CD4-positive, alpha-beta T cell treated with Interferon gamma for 1 hour (primary cell): ENCODE measurements at regions not wholly inside any gene's neighbourhood (a gene's known extent, or its start where the extent isn't known, plus 50 kb on each side); places are given as distances from the start of the nearest gene placed in this dataset.
"Not testable (repeated sequence)": the region's sequence is repeated elsewhere in the genome, so short reads cannot be mapped to it uniquely, and the experiment has no call there.

Source experiments
- DNase-seq: peaks from one replicate; pipeline ENCODE4 v3.0.0-alpha.2; 2020

DNA sequence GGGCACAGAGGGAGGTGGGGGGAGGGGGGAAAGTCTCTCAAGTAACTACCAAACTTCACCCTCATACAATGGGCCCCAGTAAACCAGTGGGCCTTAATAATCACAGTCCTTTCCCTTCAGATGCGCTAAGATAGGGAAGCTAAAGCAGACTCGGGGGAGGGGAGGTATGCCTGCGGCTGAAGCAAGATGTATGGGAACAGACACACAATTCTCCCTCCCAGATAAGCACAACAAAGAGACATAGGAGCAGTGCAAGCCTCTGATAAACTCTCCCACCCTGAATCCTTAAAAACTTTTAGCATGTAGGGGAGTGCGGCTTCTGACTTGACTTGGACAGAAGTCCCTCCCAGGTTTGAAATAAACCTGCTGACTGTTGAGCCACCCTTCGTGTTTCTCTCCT lies 54.7 kb downstream of the PROP1 start:
- DNase-seq, result not testable (repeated sequence)

DNA sequence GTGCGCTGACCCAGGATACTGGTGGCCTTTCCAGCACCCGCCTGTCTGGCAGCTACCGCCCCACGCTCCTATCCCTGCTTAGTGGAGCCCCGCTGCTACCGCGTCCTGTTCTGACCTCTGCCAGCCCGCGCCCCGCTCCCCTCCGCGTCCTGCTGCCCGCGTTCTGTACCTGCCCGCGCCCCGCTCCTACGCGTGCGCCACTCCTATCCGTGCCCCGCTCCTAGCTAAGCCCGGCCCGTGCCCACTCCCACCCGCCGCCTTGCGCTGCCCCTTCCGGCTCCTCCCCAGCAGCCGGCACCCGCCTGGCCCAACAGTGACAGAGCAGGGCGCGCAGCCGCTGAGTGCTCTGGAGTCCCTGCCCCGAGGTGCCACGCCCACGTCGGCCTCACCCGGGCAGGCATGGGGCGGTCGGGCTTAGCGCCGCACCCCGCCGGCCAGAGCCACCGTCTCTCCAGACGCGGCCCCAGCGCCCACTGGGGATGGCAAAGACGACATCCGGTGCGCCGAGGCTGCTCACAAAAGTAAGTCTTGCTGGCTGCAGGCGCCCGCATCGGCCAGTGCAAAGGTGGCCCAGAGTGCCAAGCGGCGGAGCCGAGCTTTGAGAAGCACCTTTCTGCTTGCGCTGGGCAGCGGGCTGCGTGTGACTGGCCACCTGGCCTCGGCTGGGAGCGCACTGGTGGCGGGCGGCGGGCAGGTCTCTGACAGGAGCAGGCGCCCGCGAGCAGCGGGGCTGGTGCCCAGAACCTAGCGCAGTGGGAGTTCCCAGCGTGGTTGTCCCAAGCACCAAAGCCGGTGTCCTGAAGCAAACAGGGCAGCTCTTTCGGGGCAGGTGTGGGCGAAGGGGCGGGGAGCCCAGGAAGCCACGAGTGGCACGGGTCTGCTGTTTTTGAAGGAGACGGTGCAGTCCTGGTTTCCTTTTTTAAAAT lies 56.5 kb downstream of the PROP1 start:
- DNase-seq, result not testable (repeated sequence)

DNA sequence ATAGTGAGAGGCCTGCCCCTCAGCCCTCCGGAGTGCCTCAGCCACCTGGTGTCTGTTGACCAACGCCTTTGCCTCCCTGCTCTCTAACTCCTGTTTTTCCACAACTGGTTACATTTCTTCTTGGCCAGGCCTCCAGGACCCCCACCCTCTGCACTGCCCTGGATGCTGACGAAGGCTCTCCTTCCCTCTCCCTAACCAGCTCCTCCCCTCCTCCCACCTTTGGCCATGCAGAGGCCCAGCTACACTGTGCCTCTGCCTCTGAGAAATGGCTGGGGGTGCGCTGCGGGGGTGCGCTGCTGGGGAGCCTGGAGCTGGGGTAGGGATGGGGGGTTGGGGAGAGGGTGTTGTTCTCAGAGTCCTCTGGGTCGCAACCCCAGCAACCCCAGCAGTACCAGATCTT lies 57.3 kb downstream of the PROP1 start:
- DNase-seq, result not testable (repeated sequence)

DNA sequence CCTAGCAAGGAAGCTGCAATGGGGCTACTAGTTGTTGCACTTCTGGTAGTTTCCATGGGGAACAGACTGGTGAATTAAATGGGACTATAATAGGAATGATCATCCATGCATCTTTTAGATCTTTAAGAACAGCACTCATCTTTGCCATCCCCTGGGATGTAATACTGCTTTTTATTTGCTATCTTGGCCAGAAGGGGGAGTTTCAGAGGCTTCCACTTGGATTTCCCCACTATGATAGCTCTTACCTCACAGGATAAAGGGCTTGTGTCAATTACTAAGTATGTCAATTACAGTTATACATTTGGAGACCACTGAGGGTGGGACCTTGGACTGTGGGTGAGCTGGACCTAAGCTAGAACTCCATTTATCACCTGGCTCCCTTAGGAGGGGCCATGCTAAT lies 61.8 kb downstream of the PROP1 start:
- not testable (repeated sequence) for DNase-seq

DNA sequence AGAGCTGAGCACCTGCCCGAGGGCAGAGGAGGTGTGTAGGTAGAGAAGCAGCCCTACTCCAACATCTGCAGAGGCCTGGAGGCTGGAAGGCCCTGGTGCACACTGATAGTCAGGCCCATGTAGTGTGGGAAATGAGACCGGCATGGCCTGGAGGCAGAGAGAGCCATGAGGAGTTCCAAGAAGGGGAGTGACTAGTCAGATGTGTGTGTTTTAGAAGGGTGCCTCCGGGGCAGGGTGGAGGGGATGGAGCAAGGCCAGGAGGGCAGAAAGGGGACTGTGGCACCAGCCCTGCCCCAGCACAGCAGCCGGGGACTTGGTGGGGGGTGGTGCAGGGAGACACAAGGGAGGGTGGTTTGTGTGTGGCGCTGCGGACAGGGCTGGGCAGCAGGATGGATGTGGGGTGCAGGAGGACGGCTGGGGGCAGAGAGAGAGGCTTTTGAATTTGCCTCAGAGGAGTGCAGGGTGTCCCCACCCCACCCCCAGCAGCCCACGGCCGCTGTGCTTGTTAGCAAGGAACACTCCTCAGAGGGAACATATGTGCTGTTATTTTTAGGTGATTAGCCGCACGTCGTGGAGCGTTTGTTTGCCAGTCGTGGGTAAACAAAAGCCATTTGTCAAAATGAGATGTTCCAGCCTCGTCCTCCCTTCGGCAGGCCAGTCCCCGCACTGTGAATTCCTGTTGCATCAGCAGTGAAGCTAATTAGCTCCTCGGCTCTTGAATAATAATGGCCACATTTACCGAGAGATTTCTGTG lies 65.6 kb downstream of the PROP1 start:
- DNase-seq, result not testable (repeated sequence)

DNA sequence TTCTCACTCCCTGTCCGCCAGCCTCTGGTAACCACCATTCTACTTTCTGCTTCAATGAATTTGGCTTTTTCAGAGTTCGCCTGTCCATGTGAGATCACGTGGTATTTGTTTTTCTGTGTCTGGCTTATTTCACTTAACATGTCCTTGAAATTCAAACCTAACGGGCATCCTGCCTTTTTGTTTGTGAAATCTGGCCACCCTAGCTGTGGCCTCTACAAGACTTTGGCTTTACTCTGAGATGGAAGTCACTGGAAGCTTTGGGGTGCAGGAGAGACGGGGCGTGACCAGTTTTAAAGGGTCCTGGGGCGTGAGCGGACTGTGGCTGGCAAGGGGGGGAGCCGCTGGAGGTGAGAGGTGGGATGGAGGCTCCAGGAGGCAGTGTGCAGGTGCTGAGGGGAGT lies 66.4 kb downstream of the PROP1 start:
- DNase-seq, result not testable (repeated sequence)

DNA sequence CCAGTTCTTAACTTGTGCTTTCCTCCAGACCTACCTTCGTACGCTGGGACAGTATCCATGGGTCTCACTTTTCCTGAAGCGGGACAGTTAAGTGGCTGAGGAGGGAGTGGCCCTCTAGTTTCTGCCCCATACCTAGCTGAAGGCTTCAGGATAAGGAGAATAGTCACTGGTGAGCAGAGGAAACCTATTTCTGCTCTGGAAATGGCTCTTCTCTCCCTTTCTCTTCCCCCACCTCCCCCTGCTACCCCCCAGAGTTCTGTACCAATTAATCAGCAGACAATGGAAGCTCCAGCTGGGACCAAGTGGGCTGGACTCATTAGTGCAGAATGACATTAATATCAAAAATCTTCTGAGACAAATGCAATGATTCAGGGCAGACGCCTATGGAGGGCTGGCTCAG lies 68.5 kb downstream of the PROP1 start:
- not testable (repeated sequence) for DNase-seq

DNA sequence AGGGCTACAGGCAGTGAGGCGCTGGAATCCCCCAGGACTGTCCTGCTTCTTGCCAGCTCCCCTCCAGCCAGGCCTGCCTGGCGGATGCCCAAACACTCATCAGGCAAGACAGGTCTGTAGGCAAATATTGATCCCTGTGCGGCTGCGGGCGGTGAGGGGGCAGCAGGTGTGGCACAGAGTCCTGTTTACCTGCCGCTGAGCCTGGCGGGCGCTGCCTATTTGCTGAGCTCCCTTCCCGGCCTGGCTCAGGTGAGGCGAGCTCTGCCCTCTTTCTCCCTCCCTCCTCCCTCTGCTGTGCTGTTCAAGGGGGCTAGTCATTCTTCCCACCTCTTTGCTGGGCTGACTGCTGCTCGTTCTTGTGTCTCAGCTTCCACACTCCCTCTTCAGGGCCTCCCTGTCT lies 71.5 kb downstream of the PROP1 start:
- DNase-seq, result not testable (repeated sequence)

DNA sequence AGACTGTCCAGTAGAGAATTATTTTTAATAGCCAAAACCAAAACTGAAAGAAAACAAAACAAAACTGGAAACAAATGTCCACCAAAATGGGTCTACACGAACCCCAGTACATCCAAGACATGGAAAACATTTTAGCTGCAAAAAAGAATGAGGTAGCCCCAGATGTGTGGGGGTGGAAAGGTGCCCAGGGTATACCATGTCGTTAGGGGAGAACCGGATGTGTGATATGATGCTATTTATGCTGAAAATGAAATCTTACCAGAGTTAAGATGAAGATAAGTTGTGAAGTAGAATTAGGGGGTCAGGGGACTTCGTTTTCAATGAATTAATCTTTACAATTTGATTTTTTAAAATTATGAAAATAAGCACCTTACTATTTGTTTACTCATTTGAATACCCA lies 72.2 kb downstream of the PROP1 start:
- DNase-seq, result not testable (repeated sequence)

DNA sequence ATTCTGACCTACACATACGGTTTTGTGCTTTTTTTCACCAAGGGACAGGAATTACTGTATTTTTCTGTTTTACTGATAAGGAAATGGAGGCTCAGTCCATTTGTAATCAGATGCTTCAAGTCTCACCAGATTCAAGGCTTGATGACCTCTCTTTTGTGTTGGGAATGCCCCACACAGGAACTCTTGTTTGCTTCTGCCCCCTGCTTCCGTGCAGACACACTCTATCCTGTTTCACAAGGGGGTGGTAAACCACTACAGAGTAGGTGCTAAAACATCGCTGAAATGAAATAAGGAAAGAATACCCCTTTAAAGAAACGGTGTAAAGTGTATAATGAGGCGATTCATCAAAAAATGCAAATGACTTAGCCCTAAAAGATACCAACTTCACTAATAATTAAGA lies 72.9 kb downstream of the PROP1 start:
- not testable (repeated sequence) for DNase-seq

DNA sequence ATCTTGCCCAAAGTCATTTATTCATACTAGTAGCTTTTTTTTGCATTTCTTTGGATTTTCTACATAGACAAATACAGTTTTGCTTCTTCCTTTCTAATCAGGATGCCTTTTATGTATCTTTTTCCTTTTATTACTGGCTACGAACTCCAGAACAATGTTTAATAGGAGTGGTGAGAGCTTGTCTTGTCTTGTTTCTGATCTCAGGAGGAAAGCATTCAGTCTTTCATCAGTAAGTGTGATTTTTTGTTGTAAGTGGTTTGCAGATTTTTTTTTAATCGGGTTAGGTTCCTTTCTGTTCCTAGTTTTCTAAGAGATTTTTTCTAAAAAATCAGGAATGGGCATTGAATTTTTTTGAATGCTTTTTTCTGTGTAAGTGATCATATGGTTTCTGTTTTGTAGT lies 86.8 kb downstream of the PROP1 start:
- DNase-seq, result not testable (repeated sequence)

DNA sequence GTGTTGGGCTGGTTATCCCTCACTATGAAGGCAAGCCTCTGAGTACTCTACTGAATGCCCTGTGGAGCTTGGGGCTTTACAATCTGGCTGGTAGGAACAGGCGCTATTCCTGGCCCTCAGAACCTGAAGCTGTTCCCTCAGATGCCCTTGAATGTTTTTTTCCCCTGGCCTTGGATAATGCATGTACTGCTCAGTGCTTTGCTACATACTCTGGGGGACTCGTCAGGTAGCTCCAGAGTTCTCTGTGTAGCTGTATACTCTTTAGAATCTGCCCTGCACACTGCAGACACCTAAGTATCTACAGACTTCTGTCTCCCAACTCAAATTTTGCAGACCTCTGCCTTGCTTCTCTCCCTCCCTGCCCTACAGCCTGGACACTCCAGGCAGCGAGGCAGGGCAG lies 93.2 kb downstream of the PROP1 start:
- not testable (repeated sequence) for DNase-seq

DNA sequence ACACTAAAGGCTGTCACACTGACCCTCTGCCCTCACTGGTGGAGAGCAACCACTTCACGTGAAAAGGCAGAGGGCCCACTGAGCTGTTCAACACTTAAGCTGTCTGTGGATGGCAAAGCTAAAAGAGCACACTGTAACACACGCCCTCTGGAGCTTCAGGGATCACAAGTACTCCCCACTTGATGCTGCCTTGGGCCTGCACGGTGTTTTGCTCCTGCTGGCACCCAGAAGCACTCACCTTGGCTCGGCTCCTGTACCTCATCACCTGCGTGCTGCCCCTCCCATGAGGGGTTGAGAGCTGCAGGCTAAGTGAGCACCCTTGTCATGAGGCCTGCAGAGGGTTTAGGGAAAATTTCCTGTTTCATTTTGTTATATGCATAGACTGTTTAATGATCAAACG lies 96.0 kb downstream of the PROP1 start:
- DNase-seq, result not testable (repeated sequence)

DNA sequence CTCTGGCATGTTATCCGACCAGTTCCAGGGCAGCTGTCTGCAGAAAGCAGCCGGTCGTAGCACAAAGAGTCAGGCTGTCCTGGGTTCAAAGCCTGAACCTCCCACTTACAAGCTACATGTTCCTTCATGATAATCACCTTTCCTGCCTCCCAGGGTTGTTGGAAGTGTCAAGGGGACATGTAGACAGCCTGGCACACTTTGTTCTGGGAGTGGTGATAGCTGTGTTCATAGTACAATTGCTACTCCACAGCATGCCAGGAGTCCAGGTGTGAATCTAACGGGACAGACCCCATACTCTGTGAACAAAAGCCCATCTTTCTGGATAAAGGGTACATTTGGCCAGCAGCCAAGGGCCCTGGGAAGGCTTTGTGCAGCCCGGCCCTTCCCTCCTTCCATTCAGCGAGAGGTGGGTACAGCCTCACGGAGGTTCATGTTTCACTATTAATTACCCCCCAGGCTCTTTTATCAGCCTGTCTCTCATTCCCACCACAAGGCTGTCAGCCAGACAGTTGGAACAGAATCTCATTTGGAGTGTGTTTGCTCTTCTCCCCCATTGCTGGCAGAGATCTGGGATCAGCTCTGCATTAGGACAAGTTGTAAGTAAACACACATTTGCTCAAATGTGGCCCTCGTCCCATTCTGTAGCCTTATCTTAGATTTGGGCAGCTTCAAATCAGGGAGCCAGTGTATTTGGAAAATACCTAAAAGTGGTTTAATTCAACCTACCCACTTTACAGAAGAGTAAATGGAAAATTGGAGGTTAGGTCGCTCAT lies 101.2 kb downstream of the PROP1 start:
- not testable (repeated sequence) for DNase-seq

DNA sequence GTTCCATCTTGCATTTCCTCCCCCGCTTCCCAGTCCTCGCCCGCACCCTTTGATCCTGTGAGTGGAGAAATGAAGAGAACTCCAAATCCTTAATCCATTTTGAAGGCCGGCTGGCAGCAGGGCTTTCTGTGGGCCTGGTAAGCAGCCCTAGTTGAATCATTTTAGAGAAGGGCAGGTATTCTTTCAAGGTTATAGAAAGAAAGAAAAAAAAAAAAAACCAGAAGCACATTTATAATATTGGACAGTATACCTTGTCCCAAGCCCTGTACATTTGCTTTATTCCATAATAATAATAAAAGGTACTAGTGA lies 103.7 kb downstream of the PROP1 start:
- not testable (repeated sequence) for DNase-seq

DNA sequence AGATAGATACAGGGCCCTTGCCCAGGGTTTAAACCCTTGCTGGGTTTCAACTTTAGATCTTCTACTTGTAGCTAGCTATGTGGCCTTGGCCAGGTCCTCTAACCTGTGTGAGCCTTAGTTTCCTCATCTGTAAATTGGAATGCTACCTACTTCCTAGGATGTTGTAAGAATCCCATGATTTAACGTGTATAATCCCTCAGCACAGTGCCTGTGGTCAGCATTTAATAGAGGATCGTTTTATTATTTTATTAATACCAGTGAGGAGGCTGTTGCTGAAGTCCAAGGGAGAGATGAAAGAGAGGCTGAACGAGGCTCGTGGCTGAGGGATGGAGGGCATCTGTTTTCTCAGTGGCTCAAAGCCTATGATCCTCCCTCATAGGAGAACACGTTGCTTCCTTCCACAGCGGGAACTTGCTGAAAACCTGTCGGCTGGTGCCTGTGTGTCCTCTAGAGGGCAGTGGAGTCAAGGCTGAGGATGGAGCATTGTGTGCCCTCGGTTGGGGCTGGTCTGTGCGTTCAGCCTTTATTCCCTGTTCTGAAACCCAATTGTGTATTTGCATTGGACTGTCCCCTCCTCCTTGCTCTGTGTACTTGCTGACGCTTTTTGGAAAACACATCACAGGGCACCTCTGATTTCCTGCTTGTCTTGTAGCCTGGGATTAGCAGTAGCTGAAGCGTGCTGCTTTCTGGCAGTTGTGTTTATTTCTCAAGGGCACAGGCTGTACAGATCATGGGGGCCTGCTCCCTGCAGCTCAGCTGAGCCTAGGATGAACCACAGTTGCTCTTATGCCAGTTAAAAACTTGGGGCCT lies 104.3 kb downstream of the PROP1 start:
- DNase-seq, result peak; percentile 13

DNA sequence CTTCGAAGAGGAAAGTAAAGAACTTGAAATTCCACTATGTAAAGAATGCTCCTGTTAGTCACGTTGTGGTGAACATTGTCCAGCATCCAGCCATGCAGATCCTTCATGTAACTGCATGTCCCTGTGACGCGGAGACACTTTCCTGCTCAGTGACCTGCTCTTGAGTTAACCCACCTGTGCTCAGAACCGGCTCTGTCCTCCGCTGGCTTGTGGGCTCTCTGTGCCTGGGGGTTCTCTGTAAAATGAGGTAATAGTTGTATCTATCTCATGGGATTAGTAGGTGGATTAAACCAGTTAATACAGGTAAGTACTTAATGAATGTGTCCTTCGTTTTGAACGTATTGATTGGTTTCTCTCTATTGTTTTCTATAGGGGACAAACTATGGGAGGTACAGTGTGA lies 100.6 kb upstream of the FAM153A start:
- DNase-seq, result not testable (repeated sequence)

DNA sequence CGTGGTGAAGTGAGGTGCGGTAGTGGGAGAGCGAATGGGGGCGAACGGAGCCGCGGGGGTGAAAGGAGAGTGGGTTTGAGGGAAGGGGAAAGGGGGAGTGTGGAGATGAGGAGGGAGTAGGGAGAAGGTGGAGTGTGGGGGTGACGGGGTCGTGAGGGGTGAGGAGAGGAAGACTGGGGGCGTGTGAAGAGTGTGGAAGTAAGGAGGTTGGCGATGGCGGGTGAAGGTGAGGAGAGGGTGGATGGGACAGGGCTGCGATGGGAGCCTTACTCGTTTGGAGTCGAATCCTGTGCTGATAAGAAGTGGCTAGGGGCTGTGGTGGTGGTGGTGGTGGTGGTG lies 93.2 kb upstream of the FAM153A start:
- not testable (repeated sequence) for DNase-seq

DNA sequence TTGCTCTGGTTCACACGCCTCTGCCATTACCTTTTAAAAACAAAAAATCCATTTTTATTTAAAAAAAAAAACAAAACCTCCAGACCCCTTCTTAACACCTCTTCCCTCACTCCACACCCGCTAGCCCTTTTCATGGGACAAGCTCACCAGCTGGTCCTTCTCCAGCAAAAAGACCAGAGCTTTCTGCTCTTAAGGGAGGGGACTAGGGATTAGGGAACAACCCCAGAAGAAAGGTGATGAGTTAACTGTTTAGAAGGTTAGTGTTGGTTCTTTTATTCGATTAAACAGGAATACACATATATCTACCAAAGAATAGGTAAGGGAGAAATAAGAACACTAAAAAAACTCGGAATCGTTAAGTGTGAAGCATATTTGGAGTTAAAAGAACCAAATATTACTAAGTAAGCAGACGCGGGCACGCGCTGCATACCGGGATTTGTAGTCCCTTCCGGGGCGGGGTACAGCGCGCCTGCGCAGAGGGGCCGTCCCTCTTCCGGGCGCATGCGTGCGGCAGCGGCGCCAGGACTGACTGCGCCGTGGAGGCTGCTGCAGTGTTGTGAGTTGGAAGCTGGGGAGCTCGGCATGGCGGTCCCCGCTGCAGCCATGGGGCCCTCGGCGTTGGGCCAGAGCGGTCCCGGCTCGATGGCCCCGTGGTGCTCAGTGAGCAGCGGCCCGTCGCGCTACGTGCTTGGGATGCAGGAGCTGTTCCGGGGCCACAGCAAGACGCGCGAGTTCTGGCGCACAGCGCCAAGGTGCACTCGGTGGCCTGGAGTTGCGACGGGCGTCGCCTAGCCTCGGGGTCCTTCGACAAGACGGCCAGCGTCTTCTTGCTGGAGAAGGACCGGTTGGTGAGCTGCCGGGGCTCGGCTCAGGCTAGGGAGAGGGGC lies 92.6 kb upstream of the FAM153A start:
- DNase-seq, result not testable (repeated sequence)

DNA sequence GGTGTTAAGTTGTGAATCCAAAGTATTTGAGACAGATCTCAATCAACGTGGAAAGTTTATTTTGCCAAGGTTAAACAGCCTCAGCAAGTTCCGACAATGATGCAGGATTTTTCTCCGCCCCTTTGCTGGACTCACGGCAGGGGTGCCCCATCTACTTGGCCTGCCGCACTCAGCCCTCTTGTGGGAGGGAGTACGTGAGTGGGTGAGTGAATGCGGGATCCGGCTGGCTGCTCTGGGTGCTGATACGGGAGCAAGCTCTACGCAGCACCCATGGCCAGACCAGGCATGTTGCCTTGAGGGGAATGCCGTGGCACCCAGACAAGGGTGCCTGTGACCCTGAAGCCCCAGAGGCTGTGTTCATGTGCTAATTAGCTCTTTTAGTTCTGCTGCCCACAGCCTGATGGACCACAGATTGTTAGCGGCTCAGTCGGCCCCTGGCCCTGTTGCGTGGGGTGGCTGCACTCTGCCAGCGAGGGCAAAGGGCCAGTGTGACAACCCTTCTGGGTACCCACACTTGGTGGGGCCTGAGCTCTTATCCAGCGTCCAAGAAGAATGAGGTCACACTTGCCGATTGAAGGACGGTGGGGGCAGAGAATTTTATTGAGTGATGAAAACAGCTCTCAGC lies 81.2 kb upstream of the FAM153A start:
- not testable (repeated sequence) for DNase-seq

DNA sequence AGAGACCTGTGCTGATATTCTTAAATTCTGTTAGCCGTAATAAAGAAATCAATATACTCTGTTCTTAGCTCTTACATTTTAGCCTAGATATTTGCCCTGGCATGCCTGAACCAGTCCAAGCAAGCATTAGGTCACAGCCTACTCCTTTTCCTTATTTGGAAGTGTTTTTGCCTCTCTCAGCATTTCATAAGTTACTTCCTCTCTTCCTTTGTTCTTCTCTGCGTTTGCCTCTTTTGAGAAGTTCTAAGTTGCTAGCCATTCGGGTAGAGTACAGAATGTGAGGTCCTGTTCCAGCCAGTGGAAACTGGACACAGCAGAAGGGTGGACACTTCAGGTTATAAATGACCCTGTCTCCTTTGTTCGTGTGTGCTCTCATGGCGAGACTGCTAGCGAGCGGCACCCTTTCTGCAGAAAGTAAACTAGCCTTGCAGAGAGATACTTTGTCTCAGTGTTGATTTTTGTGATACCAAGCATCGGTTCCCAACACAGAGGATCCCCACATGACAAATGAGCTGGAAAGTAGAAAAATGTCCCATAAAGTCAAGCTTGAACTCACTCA lies 75.0 kb upstream of the FAM153A start:
- not testable (repeated sequence) for DNase-seq
